T-cell (primary cell): ENCODE measurements at regions not wholly inside any gene's neighbourhood (a gene's known extent, or its start where the extent isn't known, plus 50 kb on each side); places are given as distances from the start of the nearest gene placed in this dataset.

Experiments
- ATAC-seq, 4 experiments: fragments of 200-7000 bp in 3 of 4; fragments of 150-1000 bp in 1 of 4; cut with Tn5 transposase; replicated peaks in 1 of 4; 1 replicate in 3 of 4; 2 replicates in 1 of 4; pipeline ENCODE4 v1.10.0; 2021; ENCODE audit warnings: moderate library complexity in 3 of 4, mild to moderate bottlenecking in 2 of 4, moderate number of reproducible peaks in 1 of 4
- CTCF ChIA-PET, 2 donors: fragments of 300-600 bp; sonication (Branson Sonifier 250); formaldehyde crosslinking; loops; one replicate each; lab custom pipeline; 2022; ENCODE audit warnings: antibody characterized with exemption in 2 of 2; lab: Charles Lee
- POLR2A ChIA-PET, 2 donors: fragments of 300-600 bp; sonication (Branson Sonifier 250); formaldehyde crosslinking; loops; one replicate each; lab custom pipeline; 2022; ENCODE audit warnings: antibody characterized with exemption in 2 of 2; lab: Charles Lee
- DNase-seq, 35 experiments: peaks; one replicate each; pipeline versions ENCODE4 v3.0.0 to v3.0.0-alpha.2; 2013 to 2023
- H3K27ac ChIP-seq: one replicate; pipeline ENCODE4 v1.5.1; 2013; ENCODE audit warnings: low read length
- H3K27me3 ChIP-seq, 2 experiments: replicated peaks in 1 of 2; 1 replicate in 1 of 2; 2 replicates in 1 of 2; pipeline versions ENCODE4 v1.6.1 to v1.7.0; 2013; ENCODE audit warnings: low read length in 1 of 2, mixed read lengths in 1 of 2; ENCODE audit not compliant: control insufficient read depth in 2 of 2, insufficient read depth in 2 of 2; ENCODE audit errors: extremely low read depth in 1 of 2
- H3K36me3 ChIP-seq, 2 donors: 1 replicate in 1 of 2; 2 replicates in 1 of 2; pipeline versions ENCODE4 v1.6.1 to v1.7.0; 2013; ENCODE audit warnings: low read length in 1 of 2; ENCODE audit not compliant: control insufficient read depth in 2 of 2, insufficient read depth in 1 of 2; ENCODE audit errors: extremely low read depth in 1 of 2
- H3K4me1 ChIP-seq, 2 experiments: 1 replicate in 1 of 2; 2 replicates in 1 of 2; pipeline versions ENCODE4 v1.6.1 to v1.7.0; 2013; ENCODE audit warnings: low read length in 2 of 2, mixed read lengths in 1 of 2; ENCODE audit not compliant: insufficient read depth in 2 of 2, control insufficient read depth in 1 of 2; ENCODE audit errors: extremely low read depth in 1 of 2
- H3K4me3 ChIP-seq, 2 donors: 1 replicate in 1 of 2; 2 replicates in 1 of 2; pipeline versions ENCODE4 v1.5.1 to v1.7.0; 2013; ENCODE audit warnings: mild to moderate bottlenecking in 2 of 2, low read length in 1 of 2, moderate library complexity in 1 of 2; ENCODE audit not compliant: control insufficient read depth in 1 of 2; ENCODE audit errors: extremely low read depth in 1 of 2
- H3K9me3 ChIP-seq: 2 replicates; pipeline ENCODE4 v1.7.0; 2013
- H3K27ac Mint-ChIP-seq, 2 donors: one replicate each; pipeline ENCODE4 v1.8.0; 2020 to 2021; ENCODE audit warnings: mild to moderate bottlenecking in 2 of 2, mixed read lengths in 2 of 2
- H3K27me3 Mint-ChIP-seq, 2 donors: one replicate each; pipeline ENCODE4 v1.8.0; 2021 to 2022; ENCODE audit warnings: mixed read lengths in 2 of 2
- H3K36me3 Mint-ChIP-seq: one replicate; pipeline ENCODE4 v1.8.0; 2021; ENCODE audit warnings: mixed read lengths
- H3K4me1 Mint-ChIP-seq, 3 donors: one replicate each; pipeline ENCODE4 v1.8.0; 2020 to 2022; ENCODE audit warnings: mixed read lengths in 3 of 3, mild to moderate bottlenecking in 1 of 3
- H3K4me3 Mint-ChIP-seq, 3 donors: one replicate each; pipeline ENCODE4 v1.8.0; 2020 to 2022; ENCODE audit warnings: mild to moderate bottlenecking in 3 of 3, mixed read lengths in 3 of 3, moderate library complexity in 3 of 3
- H3K9me3 Mint-ChIP-seq, 3 donors: one replicate each; pipeline ENCODE4 v1.8.0; 2020 to 2022; ENCODE audit warnings: mixed read lengths in 3 of 3
- WGBS: methylation state at CpG from one replicate; pipeline ENCODE4 v1.1.5; 2013; ENCODE audit warnings: missing lambda C conversion rate; ENCODE audit not compliant: insufficient coverage; 5-methylcytosine and 5-hydroxymethylcytosine counted together

GRCh38 chr2:220915092-220915623 is 656.9 kb downstream of the EPHA4 start:
- no peaks in the 10 kb centered on the region for H3K36me3 ChIP-seq
- CTCF ChIA-PET: interaction anchor here in 1 of 2 donors (0.6 kb wide), 1 partner anchor 27 kb away, joined by 4 read pairs; no protein-coding TSS in a partner anchor
- H3K27me3 Mint-ChIP-seq: peaks cover 0 to 8% of the 10 kb centered on the region in 2 donors
- ATAC-seq: no peak
- no peaks in the 10 kb centered on the region for H3K9me3 ChIP-seq
- H3K4me1 Mint-ChIP-seq: no peaks in the 10 kb centered on the region
- WGBS: 76% methylated on average over 2 of the region's 2 CpGs
- H3K27ac Mint-ChIP-seq: no peak overlapping the region
- H3K9me3 Mint-ChIP-seq: no peaks in the 10 kb centered on the region
- no peak for DNase-seq
- POLR2A ChIA-PET: no interaction called here
- H3K4me3 Mint-ChIP-seq: no peak overlapping the region
- no peaks in the 10 kb centered on the region for H3K27me3 ChIP-seq
- no peak overlapping the region for H3K4me3 ChIP-seq
- no peaks in the 10 kb centered on the region for H3K4me1 ChIP-seq
- H3K36me3 Mint-ChIP-seq: no peaks in the 10 kb centered on the region
- H3K27ac ChIP-seq: no peak overlapping the region

- H3K9me3 Mint-ChIP-seq: no peaks in the 10 kb centered on the region
- H3K4me1 Mint-ChIP-seq: no peaks in the 10 kb centered on the region
- POLR2A ChIA-PET: no interaction called here
- Histone ChIP-seq H3K27me3 (no peaks in the 10 kb centered on the region), H3K36me3 (no peaks in the 10 kb centered on the region), H3K9me3 (no peaks in the 10 kb centered on the region), H3K27ac (no peak overlapping the region), H3K4me1 (no peaks in the 10 kb centered on the region), H3K4me3 (no peak overlapping the region)
- DNase-seq (no peak), ATAC-seq (no peak)
- no peak overlapping the region for H3K4me3 Mint-ChIP-seq
- no peak overlapping the region for H3K27ac Mint-ChIP-seq
- no peaks in the 10 kb centered on the region for H3K36me3 Mint-ChIP-seq
- CTCF ChIA-PET: no interaction called here
- peaks cover 4 to 12% of the 10 kb centered on the region in 2 donors for H3K27me3 Mint-ChIP-seq
- WGBS: no CpG with 5 or more reads among the region's 4 CpGs
Observed at GRCh38 chr2:220916931-220917330, 655.2 kb downstream of the EPHA4 start.

- Mint-ChIP-seq H3K4me3 (no peak overlapping the region), H3K27ac (no peak overlapping the region), H3K27me3 (no peaks in the 10 kb centered on the region), H3K36me3 (peaks cover 5% of the 10 kb centered on the region), H3K4me1 (no peaks in the 10 kb centered on the region), H3K9me3 (peaks cover 6 to 21% (median 12%) of the 10 kb centered on the region in 3 donors)
- POLR2A ChIA-PET: no interaction called here
- Histone ChIP-seq H3K27ac (no peak overlapping the region), H3K9me3 (no peaks in the 10 kb centered on the region), H3K27me3 (no peaks in the 10 kb centered on the region), H3K4me1 (no peaks in the 10 kb centered on the region), H3K4me3 (no peak overlapping the region), H3K36me3 (no peaks in the 10 kb centered on the region)
- no peak for ATAC-seq
- WGBS: no CpG with 5 or more reads among the region's 2 CpGs
- no peak for DNase-seq
- CTCF ChIA-PET: no interaction called here
Observed at GRCh38 chr2:220930271-220931076, 641.6 kb downstream of the EPHA4 start.

GRCh38 chr2:220931491-220931890 is 640.6 kb downstream of the EPHA4 start:
- CTCF ChIA-PET: no interaction called here
- no peaks in the 10 kb centered on the region for H3K4me1 Mint-ChIP-seq
- DNase-seq (no peak), ATAC-seq (no peak)
- Histone ChIP-seq H3K27ac (no peak overlapping the region), H3K9me3 (no peaks in the 10 kb centered on the region), H3K4me1 (no peaks in the 10 kb centered on the region), H3K27me3 (no peaks in the 10 kb centered on the region), H3K4me3 (no peak overlapping the region), H3K36me3 (no peaks in the 10 kb centered on the region)
- H3K9me3 Mint-ChIP-seq: peaks cover 6 to 17% (median 7%) of the 10 kb centered on the region in 3 donors
- H3K27ac Mint-ChIP-seq: no peak overlapping the region
- peaks cover 5% of the 10 kb centered on the region for H3K36me3 Mint-ChIP-seq
- no peaks in the 10 kb centered on the region for H3K27me3 Mint-ChIP-seq
- H3K4me3 Mint-ChIP-seq: no peak overlapping the region
- POLR2A ChIA-PET: no interaction called here

GRCh38 chr2:220932041-220932440 is 640.1 kb downstream of the EPHA4 start:
- H3K36me3 Mint-ChIP-seq: peaks cover 2% of the 10 kb centered on the region
- H3K4me3 ChIP-seq: no peak overlapping the region
- H3K4me1 ChIP-seq: no peaks in the 10 kb centered on the region
- 75% methylated on average over 2 of the region's 3 CpGs for WGBS
- no peak overlapping the region for H3K27ac Mint-ChIP-seq
- H3K9me3 Mint-ChIP-seq: peaks cover 1 to 11% (median 2%) of the 10 kb centered on the region in 3 donors
- no peak for ATAC-seq
- no peak overlapping the region for H3K4me3 Mint-ChIP-seq
- H3K9me3 ChIP-seq: no peaks in the 10 kb centered on the region
- no peaks in the 10 kb centered on the region for H3K36me3 ChIP-seq
- H3K4me1 Mint-ChIP-seq: no peaks in the 10 kb centered on the region
- CTCF ChIA-PET: no interaction called here
- H3K27me3 ChIP-seq: no peaks in the 10 kb centered on the region
- no peak for DNase-seq
- H3K27ac ChIP-seq: no peak overlapping the region
- no peaks in the 10 kb centered on the region for H3K27me3 Mint-ChIP-seq
- POLR2A ChIA-PET: no interaction called here

- Mint-ChIP-seq H3K36me3 (no peaks in the 10 kb centered on the region), H3K27ac (no peak overlapping the region), H3K4me3 (no peak overlapping the region), H3K4me1 (no peaks in the 10 kb centered on the region), H3K9me3 (no peaks in the 10 kb centered on the region), H3K27me3 (no peaks in the 10 kb centered on the region)
- DNase-seq: no peak
- POLR2A ChIA-PET: no interaction called here
- Histone ChIP-seq H3K9me3 (no peaks in the 10 kb centered on the region), H3K4me3 (no peak overlapping the region), H3K4me1 (no peaks in the 10 kb centered on the region), H3K27ac (no peak overlapping the region), H3K36me3 (no peaks in the 10 kb centered on the region), H3K27me3 (peaks cover 0 to 3% of the 10 kb centered on the region in 2 experiments)
- WGBS: 65% methylated on average over 3 of the region's 8 CpGs
- ATAC-seq: no peak
- CTCF ChIA-PET: no interaction called here
Observed at GRCh38 chr2:220935789-220936321, 636.2 kb downstream of the EPHA4 start.
